ENCODE measurements at regions not wholly inside any gene's neighbourhood (a gene's known extent, or its start where the extent isn't known, plus 50 kb on each side); places are given as distances from the start of the nearest gene placed in this dataset.

DNA sequence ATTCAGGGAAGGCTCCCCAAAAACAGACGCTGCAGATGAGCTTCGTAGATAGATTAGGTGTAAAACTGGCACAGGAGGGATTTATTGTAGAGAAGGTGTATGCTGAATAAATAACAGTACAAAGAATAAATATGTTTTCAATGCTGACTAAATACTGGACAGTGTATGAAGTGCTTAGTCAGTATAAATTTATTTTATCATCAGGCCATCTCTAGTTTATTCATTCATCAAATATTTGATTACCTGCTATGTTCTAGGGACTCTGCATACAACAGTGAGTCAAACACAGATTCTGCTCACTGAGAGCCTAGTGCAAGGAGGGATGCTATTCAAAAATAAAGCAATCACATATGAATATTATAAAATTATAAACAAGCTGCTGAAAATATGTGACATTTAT lies 63.6 kb upstream of the TSPAN5 start:
- TF ChIP-seq, protein P1, sequence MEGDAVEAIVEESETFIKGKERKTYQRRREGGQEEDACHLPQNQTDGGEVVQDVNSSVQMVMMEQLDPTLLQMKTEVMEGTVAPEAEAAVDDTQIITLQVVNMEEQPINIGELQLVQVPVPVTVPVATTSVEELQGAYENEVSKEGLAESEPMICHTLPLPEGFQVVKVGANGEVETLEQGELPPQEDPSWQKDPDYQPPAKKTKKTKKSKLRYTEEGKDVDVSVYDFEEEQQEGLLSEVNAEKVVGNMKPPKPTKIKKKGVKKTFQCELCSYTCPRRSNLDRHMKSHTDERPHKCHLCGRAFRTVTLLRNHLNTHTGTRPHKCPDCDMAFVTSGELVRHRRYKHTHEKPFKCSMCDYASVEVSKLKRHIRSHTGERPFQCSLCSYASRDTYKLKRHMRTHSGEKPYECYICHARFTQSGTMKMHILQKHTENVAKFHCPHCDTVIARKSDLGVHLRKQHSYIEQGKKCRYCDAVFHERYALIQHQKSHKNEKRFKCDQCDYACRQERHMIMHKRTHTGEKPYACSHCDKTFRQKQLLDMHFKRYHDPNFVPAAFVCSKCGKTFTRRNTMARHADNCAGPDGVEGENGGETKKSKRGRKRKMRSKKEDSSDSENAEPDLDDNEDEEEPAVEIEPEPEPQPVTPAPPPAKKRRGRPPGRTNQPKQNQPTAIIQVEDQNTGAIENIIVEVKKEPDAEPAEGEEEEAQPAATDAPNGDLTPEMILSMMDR (IDR thresholded peaks at IDR 0.05), result no peak
- TF ChIP-seq ZFX (IDR thresholded peaks at IDR 0.05; ENCODE audit: borderline replicate concordance), result no peak
